OCI-LY3 (cell line): ENCODE measurements at regions not wholly inside any gene's neighbourhood (a gene's known extent, or its start where the extent isn't known, plus 50 kb on each side); places are given as distances from the start of the nearest gene placed in this dataset.

ENCODE experiments used
- EZH2phosphoT487 ChIP-seq: fragments of 200-600 bp; shearing (Covaris generic); IDR thresholded peaks from 2 replicates; pipeline ENCODE4 v1.6.1; 2018; ENCODE audit warnings: antibody characterized with exemption, mixed run types, low read depth
- TF ChIP-seq, protein P1 (sequence below): fragments of 200-600, 300-600 bp; sonication (generic); IDR thresholded peaks from 2 replicates; pipeline ENCODE4 v1.5.1; 2014; ENCODE audit warnings: antibody characterized with exemption, low read length, low read depth

DNA sequence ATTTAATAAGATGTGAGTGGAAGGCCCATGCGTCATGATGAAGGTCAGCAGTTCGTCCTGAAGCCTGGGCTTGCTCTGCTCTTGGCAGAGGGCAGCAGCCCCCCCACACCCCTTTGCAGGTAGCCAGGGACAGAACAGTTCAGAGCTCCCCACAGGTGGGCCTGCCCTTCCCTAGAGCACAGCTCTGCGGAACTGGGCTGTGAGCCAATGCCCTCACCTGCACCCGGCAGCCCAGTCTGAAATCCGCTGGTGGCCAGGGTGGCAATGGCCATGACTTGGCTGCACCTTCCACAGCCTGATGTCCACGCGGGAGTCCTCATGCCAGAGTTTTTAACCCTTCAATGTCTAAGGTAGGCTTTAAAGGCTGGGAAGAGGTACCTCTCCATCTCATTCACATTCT, 136.7 kb downstream of the ACKR3 start:
- TF ChIP-seq, protein P1, sequence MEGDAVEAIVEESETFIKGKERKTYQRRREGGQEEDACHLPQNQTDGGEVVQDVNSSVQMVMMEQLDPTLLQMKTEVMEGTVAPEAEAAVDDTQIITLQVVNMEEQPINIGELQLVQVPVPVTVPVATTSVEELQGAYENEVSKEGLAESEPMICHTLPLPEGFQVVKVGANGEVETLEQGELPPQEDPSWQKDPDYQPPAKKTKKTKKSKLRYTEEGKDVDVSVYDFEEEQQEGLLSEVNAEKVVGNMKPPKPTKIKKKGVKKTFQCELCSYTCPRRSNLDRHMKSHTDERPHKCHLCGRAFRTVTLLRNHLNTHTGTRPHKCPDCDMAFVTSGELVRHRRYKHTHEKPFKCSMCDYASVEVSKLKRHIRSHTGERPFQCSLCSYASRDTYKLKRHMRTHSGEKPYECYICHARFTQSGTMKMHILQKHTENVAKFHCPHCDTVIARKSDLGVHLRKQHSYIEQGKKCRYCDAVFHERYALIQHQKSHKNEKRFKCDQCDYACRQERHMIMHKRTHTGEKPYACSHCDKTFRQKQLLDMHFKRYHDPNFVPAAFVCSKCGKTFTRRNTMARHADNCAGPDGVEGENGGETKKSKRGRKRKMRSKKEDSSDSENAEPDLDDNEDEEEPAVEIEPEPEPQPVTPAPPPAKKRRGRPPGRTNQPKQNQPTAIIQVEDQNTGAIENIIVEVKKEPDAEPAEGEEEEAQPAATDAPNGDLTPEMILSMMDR = no peak
- no peak for TF ChIP-seq EZH2phosphoT487
